ENCODE measurements at regions not wholly inside any gene's neighbourhood (a gene's known extent, or its start where the extent isn't known, plus 50 kb on each side); places are given as distances from the start of the nearest gene placed in this dataset.
A peak's percentile ranks its signal among the peaks of the same experiment; 100 is the strongest.
"Not testable (repeated sequence)": the region's sequence is repeated elsewhere in the genome, so short reads cannot be mapped to it uniquely, and the experiment has no call there.

DNA sequence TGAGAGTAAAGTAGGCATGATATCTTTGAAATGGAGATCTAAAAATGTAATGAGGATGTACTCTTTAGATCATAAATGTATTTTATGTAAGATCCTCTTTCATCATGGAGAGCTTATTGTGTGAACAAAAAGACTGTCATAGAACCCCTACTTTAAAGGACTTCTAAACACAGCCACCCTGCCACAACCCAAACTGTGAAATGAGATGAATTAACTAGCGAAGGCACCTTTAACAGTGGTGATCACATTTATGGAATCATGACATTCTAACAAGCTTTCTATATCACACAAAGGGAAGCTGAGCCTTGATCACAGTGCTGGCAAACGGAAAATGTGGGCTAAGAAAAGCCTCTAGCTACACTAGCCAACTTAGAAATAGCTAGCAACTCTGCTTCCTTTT is 1585.2 kb downstream of the EFNA5 start:
- no peak for DNase-seq

DNA sequence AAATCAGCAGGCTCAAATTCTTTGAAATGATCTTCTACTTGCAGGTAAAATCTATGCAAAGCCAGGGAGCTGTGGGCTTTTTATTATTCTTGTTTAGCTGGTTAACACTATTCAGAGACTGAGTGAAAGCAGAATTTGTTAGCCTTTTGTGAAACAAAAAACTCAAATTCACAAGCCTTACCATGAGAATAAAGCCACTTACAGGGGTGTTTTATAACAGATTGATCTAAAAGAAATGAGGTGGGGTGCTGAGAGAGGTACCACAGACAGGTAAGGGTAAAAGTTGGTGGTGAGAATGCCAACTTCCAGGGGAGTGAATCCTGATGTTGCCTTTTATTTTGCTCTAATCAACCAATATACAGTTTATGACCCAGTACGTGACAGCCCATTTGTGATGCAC is 1585.6 kb downstream of the EFNA5 start:
- DNase-seq, result no peak

DNA sequence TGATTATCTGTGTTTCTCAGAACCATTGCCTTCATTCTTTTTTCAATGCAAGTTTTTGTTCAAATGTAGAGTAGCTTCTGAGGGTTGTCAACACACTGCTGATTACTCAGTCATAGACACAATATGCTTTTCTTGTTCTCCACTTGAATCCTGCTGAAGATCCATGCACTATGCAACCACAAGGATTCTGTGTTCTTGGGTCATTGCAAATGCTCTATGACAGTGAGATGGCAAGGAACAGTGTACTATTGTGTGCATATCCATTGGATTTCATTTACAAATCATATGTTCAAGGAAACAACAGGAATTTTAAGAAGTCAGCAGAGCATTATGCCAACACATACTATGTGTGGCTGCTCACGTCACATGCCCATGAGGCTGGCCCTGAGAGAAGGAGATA is 1590.2 kb downstream of the EFNA5 start:
- DNase-seq, result no peak

DNA sequence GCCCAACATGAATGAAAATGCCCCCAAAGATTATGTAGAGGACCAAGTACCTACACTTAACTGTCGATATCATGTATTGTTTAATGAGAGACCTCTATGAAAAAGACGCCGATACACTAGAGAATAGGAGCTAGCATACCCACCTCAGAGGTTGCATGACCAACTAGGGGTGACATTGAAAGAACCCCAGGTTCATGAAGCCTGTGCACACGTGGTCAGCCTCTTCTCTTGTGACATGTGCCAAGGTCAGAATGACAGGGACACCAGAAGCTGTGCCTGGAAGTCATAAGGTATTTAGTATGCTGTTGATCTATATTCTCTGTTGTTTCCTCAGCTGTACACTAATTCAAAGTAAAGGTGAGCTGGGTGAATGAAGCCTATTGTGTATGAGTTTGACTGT is 1594.1 kb downstream of the EFNA5 start:
- DNase-seq, result no peak

DNA sequence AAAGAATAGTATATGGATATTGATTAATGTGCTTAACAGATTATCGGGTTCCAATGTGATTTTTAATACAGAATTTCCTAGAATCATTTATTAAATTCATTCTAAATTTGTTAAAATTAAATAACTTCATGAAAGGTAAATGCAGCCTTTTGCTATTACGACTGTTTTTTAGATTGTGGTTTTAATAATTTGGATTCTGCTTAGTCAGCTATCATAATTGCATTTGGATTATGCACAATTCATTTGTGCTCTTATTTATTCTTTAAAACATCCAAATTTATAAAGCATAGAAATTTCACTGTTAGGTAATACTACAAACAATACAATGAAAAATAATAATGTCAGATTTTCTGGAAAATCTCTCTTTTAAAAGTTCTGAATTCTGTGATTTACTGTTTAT is 1598.5 kb downstream of the EFNA5 start:
- DNase-seq, result no peak

DNA sequence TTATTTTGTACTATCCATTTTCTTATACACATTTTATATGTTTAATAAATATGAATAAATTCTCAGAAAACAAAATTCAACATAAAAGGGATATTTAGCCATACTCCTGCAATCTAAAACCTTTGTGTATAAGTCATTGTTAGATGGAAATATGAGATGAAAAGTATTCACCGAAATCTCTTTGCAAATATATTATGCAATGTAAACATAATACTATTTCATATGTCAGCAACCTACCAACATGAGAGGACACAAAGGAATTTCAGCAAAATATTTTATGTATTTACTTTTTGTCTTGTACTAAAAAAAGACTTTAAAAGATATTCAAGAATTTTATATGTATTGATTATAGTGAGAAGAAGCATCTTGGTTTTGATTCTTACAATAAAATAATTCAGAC is 1623.4 kb downstream of the EFNA5 start:
- no peak for DNase-seq

DNA sequence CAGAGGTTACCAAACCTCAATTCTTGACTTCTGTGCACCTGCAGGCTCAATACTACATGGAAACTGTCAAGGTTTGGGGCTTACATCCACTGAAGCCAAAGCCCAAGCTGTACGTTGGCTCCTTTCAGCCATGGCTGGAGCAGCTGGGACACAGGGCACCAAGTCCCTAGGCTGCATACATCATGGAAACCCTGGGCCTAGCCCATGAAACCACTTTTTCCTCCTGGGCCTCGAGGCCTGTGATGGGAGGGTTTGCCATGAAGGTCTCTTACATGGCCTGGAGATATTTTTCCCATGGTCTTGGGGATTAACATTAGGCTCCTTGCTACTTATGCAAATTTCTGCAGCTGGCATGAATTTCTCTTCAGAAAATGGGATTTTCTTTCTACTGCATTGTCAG is 1638.7 kb downstream of the EFNA5 start:
- not testable (repeated sequence) for DNase-seq

DNA sequence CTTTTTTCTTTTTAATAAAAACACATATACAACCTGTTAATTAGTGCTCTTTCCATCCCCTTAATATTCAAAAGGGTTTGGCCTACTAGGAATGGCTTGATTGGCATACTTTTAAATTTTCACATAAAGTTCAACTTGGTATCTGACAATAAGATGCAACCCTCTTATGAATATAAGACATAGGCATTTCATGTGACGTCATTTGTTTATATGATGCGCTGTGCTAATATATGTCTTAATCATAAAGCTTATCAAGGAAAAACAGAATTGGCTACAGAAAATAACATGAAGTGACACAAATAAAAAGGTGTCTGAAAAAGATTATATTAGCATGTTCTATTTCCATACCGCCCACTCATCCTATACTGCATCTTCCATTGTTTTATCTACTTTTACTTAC is 1642.4 kb downstream of the EFNA5 start:
- no peak for DNase-seq

DNA sequence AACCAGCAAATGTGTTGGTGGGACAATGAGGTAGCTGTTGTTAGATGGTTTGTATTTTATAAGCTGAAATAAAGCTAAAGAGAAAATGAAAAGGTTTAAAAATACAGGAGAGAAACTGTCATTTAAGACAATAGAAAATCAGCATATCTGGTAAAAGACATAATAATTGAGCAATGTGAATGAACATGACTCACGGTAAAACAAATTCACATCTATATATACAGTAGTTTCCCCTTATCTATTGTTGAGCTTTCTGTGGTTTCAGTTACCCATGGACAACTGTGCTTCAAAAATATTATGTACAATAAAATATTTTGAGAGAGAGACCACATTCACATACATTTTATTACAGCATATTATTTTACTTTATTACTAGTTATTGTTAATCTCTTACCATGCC is 1649.8 kb downstream of the EFNA5 start:
- no peak for DNase-seq

DNA sequence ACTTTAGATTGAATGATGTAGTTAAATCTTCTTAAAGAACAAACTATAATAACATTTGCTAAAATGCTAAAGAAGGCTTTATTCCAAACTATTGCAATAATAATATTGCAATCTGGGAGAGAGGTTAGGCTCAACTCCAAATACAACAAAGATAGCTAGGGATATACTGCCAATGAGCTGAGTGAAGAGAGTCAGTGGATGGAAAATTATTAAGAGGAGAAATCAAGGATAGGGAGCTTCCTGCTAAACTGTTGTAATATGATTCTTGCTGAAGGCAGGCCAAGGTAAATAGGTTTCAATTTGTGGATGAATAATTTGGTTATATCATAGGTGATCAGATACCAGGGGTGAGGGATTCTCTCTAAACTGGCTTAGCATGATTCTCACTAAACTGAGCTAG is 1651.5 kb downstream of the EFNA5 start:
- DNase-seq, result no peak

DNA sequence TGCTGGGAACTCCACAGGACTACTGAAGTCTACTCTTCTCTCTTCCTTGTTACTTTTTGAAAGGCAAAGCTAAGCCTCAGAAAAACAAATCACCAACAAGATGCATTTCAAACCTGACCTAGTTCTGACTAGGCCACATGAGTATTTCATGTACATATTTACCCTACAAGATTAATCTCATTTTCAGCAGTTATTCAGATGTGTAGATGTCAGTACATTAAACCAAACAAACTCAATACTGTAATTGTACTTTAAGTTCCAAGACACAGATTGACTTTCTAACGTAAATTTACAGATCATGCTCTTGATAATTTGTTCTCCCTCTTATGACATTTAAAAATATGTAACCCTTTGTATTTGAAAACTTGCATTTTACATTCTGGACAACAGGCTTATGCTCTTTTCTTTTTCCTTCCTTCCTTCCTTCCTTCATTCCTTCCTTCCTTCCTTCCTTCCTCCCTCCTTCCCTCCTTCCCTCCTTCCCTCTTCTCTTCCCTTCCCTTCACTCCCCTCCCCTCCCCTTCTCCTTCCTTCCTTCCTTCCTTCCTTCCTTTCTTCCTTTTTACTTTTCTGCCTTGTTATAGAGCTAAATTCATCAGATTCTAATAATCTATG is 1653.4 kb downstream of the EFNA5 start:
- no peak for DNase-seq

DNA sequence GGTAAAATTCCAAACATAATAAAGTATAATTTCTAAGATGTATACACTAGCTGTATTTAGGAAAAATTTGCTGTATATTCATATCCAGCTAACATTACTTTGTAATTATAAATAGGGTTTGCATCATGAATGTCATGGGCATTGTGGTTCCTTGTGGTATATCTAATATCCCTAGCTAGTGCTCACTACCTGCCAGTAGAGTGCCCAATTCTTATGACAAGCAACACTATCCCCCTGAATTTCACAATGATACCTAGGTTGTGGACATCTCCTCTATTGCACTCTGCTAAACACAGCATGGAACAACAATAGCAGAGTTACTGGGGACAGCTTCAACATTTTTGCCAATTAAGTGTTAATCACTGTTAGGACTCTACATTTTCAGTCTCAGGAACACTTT is 1656.5 kb downstream of the EFNA5 start:
- DNase-seq, result no peak

DNA sequence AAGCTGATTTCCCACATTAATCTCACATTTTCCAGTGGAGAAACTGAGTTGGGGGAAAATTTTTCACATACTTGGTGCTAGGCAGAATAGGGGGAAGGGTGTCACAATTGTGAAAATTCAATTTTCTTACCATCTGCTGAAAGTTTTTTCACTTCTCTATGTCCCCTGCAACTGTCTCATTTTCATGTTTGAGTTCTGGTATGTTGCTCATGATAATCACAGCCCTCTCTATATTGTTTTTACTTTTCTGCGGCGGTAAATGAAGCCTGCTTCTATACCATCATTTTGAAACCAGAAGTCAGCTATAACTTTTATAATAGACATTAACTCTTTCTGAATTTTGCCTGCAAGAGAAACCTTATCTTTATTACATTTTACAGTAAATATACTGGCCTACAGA is 1664.5 kb downstream of the EFNA5 start:
- no peak for DNase-seq

DNA sequence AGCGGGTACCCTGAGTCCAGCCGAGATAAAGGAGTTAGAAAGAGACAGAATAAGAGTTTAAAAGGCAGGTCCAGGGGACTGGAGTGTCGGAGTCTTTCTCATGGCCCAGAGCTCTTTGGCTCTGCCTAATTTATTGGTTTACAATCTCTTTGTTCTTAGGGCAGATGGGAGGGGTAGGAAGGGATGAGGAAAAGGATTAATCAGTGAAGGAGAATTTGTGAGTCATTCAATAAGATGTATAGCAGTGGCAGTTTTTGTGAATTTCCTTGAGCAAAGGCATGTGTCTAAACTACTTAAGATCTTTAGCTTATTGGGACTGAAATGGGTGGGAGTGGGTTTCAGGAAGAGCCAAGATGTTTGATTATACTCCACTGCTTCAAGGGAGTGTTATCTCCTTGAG is 1671.7 kb downstream of the EFNA5 start:
- not testable (repeated sequence) for DNase-seq

DNA sequence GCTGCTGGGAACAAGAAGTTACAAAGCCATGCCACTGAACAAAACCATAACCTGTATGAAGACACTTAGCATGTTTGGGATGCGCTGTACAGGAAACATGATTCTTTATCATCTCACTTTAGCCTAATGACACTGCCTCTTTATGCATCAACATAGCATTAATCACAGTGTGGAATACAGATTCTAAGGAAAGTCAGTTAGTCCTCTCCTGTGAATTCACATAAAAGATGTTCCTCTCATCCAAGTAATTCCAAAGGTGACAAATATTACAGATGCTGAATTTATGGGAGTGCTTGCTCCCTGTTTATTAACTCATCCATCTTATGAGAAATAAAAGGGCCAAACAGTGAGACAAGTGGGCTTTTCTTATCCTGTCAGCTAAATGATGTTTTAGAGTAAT is 1677.7 kb downstream of the EFNA5 start:
- no peak for DNase-seq

DNA sequence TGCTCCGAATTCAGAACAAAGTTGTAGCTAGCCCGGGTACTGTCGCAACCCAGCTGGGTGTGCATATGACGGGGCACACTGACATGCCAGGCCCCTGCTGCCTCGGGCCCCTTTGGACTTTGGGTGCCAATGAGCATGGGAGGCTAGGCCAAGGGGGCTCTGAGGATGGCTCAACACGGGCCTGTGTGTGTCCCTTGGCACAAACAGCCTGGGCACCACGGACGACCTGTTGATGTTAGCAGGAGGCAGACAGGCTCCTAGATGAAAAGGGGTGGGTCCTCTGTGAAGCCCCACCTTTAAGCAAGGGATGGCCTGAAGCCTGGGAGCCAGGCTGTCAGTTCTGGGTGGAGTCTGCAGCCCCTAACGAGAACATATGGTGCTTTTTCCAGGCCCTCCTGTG is 1688.2 kb downstream of the EFNA5 start:
- DNase-seq, result no peak

DNA sequence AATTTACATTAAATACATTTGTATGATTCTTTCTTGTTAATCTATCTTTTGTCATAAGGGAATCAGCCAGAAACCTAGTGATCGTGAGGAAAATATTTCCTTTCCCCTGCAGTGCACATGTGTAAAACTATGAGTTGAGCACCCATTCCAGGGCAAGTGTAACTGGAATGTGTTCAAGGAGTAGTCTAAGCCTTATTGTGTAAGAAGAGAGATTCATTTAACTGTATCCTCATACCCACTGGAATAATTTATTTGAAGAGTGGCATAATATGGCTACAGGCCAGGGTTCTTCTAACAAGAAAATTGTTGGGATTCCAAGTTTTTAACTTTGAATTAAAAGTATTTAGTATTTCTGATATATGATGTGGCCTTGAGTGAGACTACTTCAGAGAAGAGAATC is 1692.7 kb downstream of the EFNA5 start:
- no peak for DNase-seq

DNA sequence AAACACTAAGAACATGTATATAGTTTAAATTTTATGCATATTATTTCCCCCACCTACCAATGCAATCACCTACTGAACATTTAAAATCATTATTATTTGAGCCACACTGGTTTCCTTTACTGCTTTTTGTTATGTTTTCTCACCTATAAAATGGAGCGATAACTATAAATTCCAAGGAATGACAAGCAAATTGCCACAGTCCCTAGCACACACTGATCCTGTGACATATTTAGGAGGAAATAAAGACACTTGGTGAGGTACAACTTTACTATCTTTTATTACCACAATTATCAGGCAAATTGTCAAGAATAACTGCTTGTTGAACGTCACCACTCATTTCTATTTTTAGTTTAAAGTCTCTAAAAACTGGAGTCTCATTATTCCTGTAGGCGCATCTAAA is 1693.6 kb downstream of the EFNA5 start:
- no peak for DNase-seq

DNA sequence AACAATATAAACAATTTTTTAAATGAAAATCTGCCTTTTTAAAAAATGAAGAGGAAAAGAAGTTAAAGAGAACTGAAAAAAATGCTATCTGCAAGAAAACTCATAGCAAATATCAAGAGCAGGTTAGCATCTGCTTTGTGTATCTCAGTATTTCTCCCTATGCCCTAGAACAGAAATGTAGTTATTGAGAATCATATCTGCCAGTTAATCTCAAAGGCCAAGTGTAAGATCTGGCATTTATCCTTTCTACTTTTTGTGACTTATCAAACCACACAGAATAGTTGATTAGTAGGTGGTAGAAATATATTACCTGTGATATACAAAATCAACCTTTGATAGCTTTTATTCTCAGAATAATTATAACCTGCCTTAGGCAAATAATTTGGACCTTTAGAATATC is 1699.8 kb downstream of the EFNA5 start:
- no peak for DNase-seq

DNA sequence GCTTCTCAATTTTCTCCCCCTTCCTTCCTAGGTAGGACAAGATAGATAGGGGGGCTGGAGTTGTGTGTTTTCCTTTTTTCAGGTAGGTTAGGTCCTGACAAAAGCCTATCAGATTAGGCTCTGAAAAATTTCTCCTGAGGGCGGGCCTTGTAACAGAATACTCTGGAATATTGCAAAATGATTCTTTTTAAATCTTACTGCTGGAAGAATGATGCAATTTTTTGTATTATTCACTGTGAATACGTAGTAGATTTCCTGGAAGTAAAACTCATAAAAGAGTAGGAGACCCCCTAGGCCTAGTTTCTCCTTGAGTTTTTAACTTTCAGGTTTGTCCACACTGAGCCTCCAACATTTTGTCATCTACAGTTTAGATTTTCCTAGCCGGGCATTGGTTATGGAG is 1701.8 kb downstream of the EFNA5 start:
- no peak for DNase-seq

DNA sequence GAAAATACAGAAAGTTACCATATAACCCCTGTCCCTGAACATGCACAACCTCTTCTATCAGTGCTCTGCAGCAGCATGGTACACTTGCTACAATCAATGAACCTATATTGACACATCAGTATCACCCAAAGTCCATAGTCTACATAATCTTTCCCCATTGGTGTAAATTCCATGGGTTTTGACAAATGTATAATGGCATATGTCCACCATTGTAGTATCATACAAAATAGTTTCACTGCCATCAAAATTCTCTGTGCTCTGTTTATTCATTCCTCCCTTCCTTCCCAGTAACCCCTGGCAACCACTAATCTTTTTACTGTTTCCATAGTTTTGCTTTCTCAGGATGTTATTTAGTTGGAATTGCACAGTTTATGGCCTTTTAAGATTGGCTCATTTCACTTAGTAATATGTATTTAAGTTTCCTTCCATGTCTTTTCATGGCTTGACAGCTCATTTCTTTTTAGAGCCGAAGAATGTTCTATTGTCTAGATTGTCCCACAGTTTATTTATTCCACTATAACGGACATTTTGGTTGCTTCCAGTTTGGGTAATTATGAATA is 1707.0 kb downstream of the EFNA5 start:
- no peak for DNase-seq

DNA sequence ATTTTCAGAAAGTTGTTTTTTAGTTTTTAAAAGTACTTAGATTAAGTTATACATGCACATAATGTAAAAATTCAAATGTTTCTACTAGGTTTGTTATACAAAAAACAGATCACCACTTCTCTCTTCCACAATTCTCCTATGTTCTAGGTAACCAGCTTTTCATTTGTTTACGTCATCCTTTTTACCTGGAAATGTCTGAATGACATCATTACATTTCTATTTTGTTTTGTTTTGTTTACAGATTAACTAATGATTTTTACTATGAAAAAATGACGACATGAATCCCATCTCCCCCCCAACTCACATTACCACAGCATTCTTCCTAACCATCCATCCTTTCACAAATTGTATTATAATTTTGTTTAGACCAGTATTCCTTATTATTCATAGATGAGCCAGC is 1709.2 kb downstream of the EFNA5 start:
- no peak for DNase-seq

DNA sequence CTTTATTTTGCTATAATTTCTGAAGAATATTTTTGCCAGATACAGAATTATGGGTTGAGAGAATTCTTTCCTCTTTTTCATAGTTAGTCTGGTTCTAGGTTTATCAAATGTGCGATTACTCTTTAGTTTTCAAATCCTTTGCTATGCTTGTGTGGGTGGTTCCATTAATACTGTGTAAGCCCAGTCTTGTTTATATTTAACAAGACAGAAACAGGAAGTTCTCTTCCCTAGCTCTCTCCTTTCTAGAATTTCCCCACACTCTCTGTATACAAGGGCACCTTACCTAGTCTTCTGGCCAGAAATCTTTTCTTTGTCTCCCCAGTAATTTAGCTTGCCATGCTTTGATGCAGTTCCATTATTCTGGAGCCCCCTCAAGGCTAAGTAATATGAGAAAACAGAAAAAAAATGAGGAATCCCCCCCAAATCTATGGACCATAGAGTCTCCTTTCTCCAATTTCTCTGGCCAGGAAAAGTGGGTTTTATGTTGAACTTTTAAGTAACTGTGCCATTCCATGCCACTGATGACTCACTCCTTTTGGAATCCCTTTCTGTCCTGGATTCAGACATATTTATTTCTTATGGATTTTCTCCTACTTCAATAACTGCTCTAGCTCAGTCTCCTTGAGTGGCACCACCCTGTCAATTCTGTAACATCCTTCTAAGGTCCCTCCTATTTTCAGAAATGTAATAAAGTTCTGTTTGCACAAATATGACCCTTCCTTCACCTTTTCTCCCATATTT is 1714.1 kb downstream of the EFNA5 start:
- no peak for DNase-seq

DNA sequence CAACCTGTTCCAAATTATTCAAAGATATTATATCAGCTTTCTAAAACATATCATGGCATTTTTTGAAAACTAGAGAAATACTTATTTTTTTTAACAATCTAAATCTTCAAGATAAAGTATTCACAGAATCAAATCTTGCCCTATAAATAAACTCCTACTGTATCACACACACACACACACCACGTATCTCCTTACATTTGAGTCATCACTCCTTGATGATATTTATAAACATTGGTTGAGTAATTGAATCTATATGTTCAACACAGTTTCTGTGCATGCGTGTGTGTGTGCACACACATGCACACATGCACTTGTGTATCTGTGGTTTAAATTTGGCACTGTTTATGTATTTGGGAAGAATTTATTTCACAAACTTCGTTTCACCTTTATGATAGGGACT is 1716.4 kb downstream of the EFNA5 start:
- DNase-seq, result no peak

DNA sequence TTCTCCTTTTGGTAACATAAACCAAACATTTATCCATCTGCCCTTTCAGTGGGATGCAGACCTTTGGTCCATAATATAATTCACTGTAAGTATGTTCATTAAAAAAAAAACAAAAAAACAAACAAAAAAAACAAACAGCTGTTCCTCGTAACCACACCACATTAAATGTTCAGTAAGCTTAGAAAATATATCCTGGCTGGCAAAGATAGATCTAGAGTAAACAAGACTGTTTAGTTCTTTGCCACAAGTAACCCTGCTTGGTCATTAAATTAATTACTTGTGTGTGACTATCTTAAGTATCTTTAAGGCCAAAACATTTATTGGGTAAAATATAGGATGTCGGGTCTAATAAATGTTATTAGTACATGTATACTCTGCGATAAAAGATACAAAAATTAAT is 1717.1 kb downstream of the EFNA5 start:
- peak; percentile 47 for DNase-seq

Measured in DMS 273 treated with DMSO at 0.1 percent for 48 hours (cell line).